HL-60 (cell line): ENCODE measurements at regions not wholly inside any gene's neighbourhood (a gene's known extent, or its start where the extent isn't known, plus 50 kb on each side); places are given as distances from the start of the nearest gene placed in this dataset.

Experiments
- POLR2AphosphoS5 ChIP-seq: IDR thresholded peaks from 2 replicates; pipeline ENCODE4 v1.6.1; 2012; ENCODE audit warnings: low read depth
- TF ChIP-seq, protein P1 (sequence below): IDR thresholded peaks from one replicate; pipeline ENCODE4 v1.5.1; 2011; ENCODE audit warnings: low read length, control low read depth, inconsistent platforms; ENCODE audit not compliant: insufficient read depth

DNA sequence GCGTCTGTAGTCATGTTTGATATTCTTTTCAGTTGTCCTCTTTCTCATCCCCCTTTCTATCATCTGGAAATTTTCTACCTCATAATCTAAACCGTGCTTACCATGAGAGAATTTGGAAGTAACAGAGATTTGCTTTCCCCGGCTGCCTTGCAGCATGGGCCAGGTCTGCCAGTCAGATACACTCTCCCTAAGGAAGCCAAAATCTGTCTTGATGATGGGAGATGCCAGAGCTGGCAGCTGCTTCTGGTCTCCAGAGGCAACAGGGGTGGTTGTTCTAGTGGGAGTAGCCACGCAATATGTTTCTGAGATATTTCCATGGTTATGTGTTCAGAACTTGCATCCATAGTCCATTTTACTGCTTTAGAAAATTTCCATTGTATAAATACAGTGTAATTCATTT is 218.9 kb upstream of the RORA start:
- TF ChIP-seq POLR2AphosphoS5: no peak
- TF ChIP-seq, protein P1, sequence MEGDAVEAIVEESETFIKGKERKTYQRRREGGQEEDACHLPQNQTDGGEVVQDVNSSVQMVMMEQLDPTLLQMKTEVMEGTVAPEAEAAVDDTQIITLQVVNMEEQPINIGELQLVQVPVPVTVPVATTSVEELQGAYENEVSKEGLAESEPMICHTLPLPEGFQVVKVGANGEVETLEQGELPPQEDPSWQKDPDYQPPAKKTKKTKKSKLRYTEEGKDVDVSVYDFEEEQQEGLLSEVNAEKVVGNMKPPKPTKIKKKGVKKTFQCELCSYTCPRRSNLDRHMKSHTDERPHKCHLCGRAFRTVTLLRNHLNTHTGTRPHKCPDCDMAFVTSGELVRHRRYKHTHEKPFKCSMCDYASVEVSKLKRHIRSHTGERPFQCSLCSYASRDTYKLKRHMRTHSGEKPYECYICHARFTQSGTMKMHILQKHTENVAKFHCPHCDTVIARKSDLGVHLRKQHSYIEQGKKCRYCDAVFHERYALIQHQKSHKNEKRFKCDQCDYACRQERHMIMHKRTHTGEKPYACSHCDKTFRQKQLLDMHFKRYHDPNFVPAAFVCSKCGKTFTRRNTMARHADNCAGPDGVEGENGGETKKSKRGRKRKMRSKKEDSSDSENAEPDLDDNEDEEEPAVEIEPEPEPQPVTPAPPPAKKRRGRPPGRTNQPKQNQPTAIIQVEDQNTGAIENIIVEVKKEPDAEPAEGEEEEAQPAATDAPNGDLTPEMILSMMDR: no peak
